Psoas muscle (tissue), 7 donors: ENCODE measurements at regions not wholly inside any gene's neighbourhood (a gene's known extent, or its start where the extent isn't known, plus 50 kb on each side); places are given as distances from the start of the nearest gene placed in this dataset.

ENCODE experiments used
- ATAC-seq, 4 donors: fragments of 200-7000 bp; cut with Tn5 transposase; one replicate each; pipeline ENCODE4 v1.9.1; 2020; ENCODE audit warnings: moderate library complexity in 3 of 4, mild to moderate bottlenecking in 2 of 4
- DNase-seq, 2 donors: peaks; one replicate each; pipeline ENCODE4 v3.0.0-alpha.2; 2020
- H3K27ac ChIP-seq: fragments of 200-600 bp; one replicate; pipeline ENCODE4 v1.8.0; 2022
- H3K27me3 ChIP-seq, 3 donors: fragments of 200-600 bp in 1 of 3; one replicate each; pipeline versions ENCODE4 v1.6.1 to v1.8.0; 2013 to 2022; ENCODE audit warnings: low read length in 2 of 3, mild to moderate bottlenecking in 2 of 3, moderate library complexity in 1 of 3; ENCODE audit not compliant: insufficient read depth in 3 of 3
- H3K36me3 ChIP-seq, 2 donors: fragments of 200-600 bp in 1 of 2; one replicate each; pipeline versions ENCODE4 v1.6.1 to v1.8.0; 2013 to 2022; ENCODE audit warnings: low read depth in 1 of 2, mild to moderate bottlenecking in 1 of 2, moderate library complexity in 1 of 2; ENCODE audit not compliant: insufficient read depth in 1 of 2
- H3K4me1 ChIP-seq: fragments of 200-600 bp; one replicate; pipeline ENCODE4 v1.8.0; 2022
- H3K4me3 ChIP-seq: fragments of 200-600 bp; one replicate; pipeline ENCODE4 v1.8.0; 2022; ENCODE audit warnings: mild to moderate bottlenecking
- H3K9me3 ChIP-seq: fragments of 200-600 bp; one replicate; pipeline ENCODE4 v1.8.0; 2022
- CTCF ChIP-seq: fragments of 200-600 bp; IDR thresholded peaks from one replicate; pipeline ENCODE4 v1.8.0; 2022; ENCODE audit warnings: antibody characterized with exemption
- WGBS, 3 donors: extraction: QIAGEN DNeasy Blood & Tissue Kit; methylation state at CpG; one replicate each; pipeline versions ENCODE4 v1.1.6 to v1.1.7; 2013; 5-methylcytosine and 5-hydroxymethylcytosine counted together
- intact Hi-C, 2 donors: fragments of 100-400 bp; cut with DNase I; formaldehyde crosslinking; loops; one replicate each; pipeline versions ENCODE4 v1.11.0 to v1.14.2; 2022
- donor health status: healthy with polysubstance abuse.
- donor health status: DM: no; HTN: no; CAD: no; lungs with moderate emphysema.
- donor health status: Bipolar disorder and iron deficiency.
- donor health status: healthy.
- donor health status: DM: yes; HTN: yes; CAD: no.
- donor health status: DM: no; HTN: no; CAD: no.
- donor health status: DM: yes; HTN: yes; CAD: no.

GRCh38 chr11:119505861-119506260 is 82.9 kb upstream of the THY1 start:
- no peaks in the 10 kb centered on the region for H3K4me1 ChIP-seq
- WGBS, 3 donors: 39 to 57% (median 40%) methylated on average over 8 of the region's 8 CpGs

GRCh38 chr11:119505071-119505470 is 82.1 kb upstream of the THY1 start:
- intact Hi-C loops: no loop called here
- DNase-seq (no peak), ATAC-seq (no peak)
- no peaks in the 10 kb centered on the region for H3K4me1 ChIP-seq
- no peaks in the 10 kb centered on the region for H3K36me3 ChIP-seq
- 58 to 70% (median 66%) methylated on average over 5 of the region's 5 CpGs for WGBS, 3 donors
- TF ChIP-seq CTCF: no peak
- peaks cover 0 to 7% (median 0%) of the 10 kb centered on the region in 3 donors for H3K27me3 ChIP-seq
- no peaks in the 10 kb centered on the region for H3K9me3 ChIP-seq
- no peak overlapping the region for H3K4me3 ChIP-seq
- no peak overlapping the region for H3K27ac ChIP-seq

More at GRCh38 chr11:119505861-119506260, 82.9 kb upstream of the THY1 start:
- TF ChIP-seq CTCF: no peak
- intact Hi-C loops: no loop called here
- Histone ChIP-seq H3K27ac (no peak overlapping the region), H3K9me3 (no peaks in the 10 kb centered on the region), H3K27me3 (peaks cover 0 to 7% (median 0%) of the 10 kb centered on the region in 3 donors), H3K36me3 (no peaks in the 10 kb centered on the region), H3K4me3 (no peak overlapping the region)
- peak in 3 of 4 donors; percentile 22 to 30 (median 28) for ATAC-seq
- no peak for DNase-seq

GRCh38 chr11:119504371-119504770 is 81.4 kb upstream of the THY1 start:
- no peak overlapping the region for H3K4me3 ChIP-seq
- H3K36me3 ChIP-seq: no peaks in the 10 kb centered on the region
- DNase-seq: no peak
- H3K27me3 ChIP-seq: peaks cover 0 to 7% (median 0%) of the 10 kb centered on the region in 3 donors
- no peak for TF ChIP-seq CTCF
- intact Hi-C loops: no loop called here
- H3K4me1 ChIP-seq: no peaks in the 10 kb centered on the region
- ATAC-seq: no peak
- 23 to 60% (median 50%) methylated on average over 1 of the region's 1 CpG for WGBS, 3 donors
- no peak overlapping the region for H3K27ac ChIP-seq
- no peaks in the 10 kb centered on the region for H3K9me3 ChIP-seq

GRCh38 chr11:119501777-119502405 is 78.9 kb upstream of the THY1 start:
- H3K27me3 ChIP-seq: peaks cover 0 to 7% (median 2%) of the 10 kb centered on the region in 3 donors
- intact Hi-C loops: no loop called here
- no peak overlapping the region for H3K4me3 ChIP-seq
- H3K27ac ChIP-seq: no peak overlapping the region
- ATAC-seq: no peak
- no peaks in the 10 kb centered on the region for H3K36me3 ChIP-seq
- no peaks in the 10 kb centered on the region for H3K4me1 ChIP-seq
- DNase-seq: no peak
- WGBS, 3 donors: 72 to 76% (median 73%) methylated on average over 21 of the region's 21 CpGs
- no peaks in the 10 kb centered on the region for H3K9me3 ChIP-seq
- TF ChIP-seq CTCF: no peak

GRCh38 chr11:119497717-119498116 is 74.7 kb upstream of the THY1 start:
- Histone ChIP-seq H3K27me3 (peaks cover 0 to 2% (median 0%) of the 10 kb centered on the region in 3 donors), H3K27ac (no peak overlapping the region), H3K9me3 (no peaks in the 10 kb centered on the region), H3K36me3 (no peaks in the 10 kb centered on the region), H3K4me3 (no peak overlapping the region), H3K4me1 (no peaks in the 10 kb centered on the region)
- intact Hi-C loops: no loop called here
- ATAC-seq: no peak
- 82 to 86% (median 82%) methylated on average over 8 of the region's 8 CpGs for WGBS, 3 donors
- TF ChIP-seq CTCF: no peak
- DNase-seq: no peak
